ENCODE measurements at regions not wholly inside any gene's neighbourhood (a gene's known extent, or its start where the extent isn't known, plus 50 kb on each side); places are given as distances from the start of the nearest gene placed in this dataset.

- no peak for DNase-seq
These were observed 62.9 kb upstream of the IL17B start for GRCh38 chr5:149441986-149442385.

- DNase-seq = no peak
These were observed 62.2 kb upstream of the IL17B start for GRCh38 chr5:149441194-149441753.

GRCh38 chr5:149439899-149440542 is 60.9 kb upstream of the IL17B start:
- no peak for DNase-seq

- no peak for DNase-seq
These were observed 59.6 kb upstream of the IL17B start for GRCh38 chr5:149438711-149439132.

- no peak for DNase-seq
These were observed 59.2 kb upstream of the IL17B start for GRCh38 chr5:149438281-149438680.

GRCh38 chr5:149437391-149438040 is 58.4 kb upstream of the IL17B start:
- no peak for DNase-seq

- DNase-seq = no peak
These were observed 56.6 kb upstream of the IL17B start for GRCh38 chr5:149435660-149436059.

GRCh38 chr5:149435015-149435376 is 55.9 kb upstream of the IL17B start:
- DNase-seq = no peak

GRCh38 chr5:149434162-149435014 is 55.3 kb upstream of the IL17B start:
- DNase-seq = peak; percentile 57 to 71 (median 60)

GRCh38 chr5:149433524-149434131 is 54.5 kb upstream of the IL17B start:
- DNase-seq = no peak

GRCh38 chr5:149432911-149433401 is 53.9 kb upstream of the IL17B start:
- no peak for DNase-seq

GRCh38 chr5:149432376-149432775 is 53.3 kb upstream of the IL17B start:
- DNase-seq = no peak

GRCh38 chr5:149429839-149430721 is 51.0 kb upstream of the IL17B start:
- peak; percentile 28 to 43 (median 31) for DNase-seq
